GM23338 (cell line): ENCODE measurements at regions not wholly inside any gene's neighbourhood (a gene's known extent, or its start where the extent isn't known, plus 50 kb on each side); places are given as distances from the start of the nearest gene placed in this dataset.

Source experiments
- CREB1 ChIP-seq: fragments of 250-450 bp; sonication (Bioruptor Pico); IDR thresholded peaks from 2 replicates; pipeline ENCODE4 v1.5.0; 2020; ENCODE audit warnings: low read depth, mild to moderate bottlenecking, moderate library complexity
- EZH2 ChIP-seq: fragments of 200-600 bp; sonication (generic); IDR thresholded peaks from one replicate; pipeline ENCODE4 v1.8.0; 2017; ENCODE audit warnings: antibody characterized with exemption, mild to moderate bottlenecking, low read depth; ENCODE audit not compliant: unreplicated experiment
- EZH2phosphoT487 ChIP-seq: fragments of 200-600 bp; sonication (generic); IDR thresholded peaks from one replicate; pipeline ENCODE4 v1.8.1; 2018; ENCODE audit warnings: antibody characterized with exemption; ENCODE audit not compliant: unreplicated experiment
- JUNB ChIP-seq: IDR thresholded peaks from one replicate; pipeline ENCODE4 v1.6.1; 2016; ENCODE audit warnings: antibody characterized with exemption; ENCODE audit not compliant: unreplicated experiment
- STAT1 ChIP-seq: IDR thresholded peaks from one replicate; pipeline ENCODE4 v1.6.1; 2016; ENCODE audit warnings: antibody characterized with exemption; ENCODE audit not compliant: unreplicated experiment
- ZNF114 ChIP-seq: fragments of 250-450 bp; sonication (Bioruptor Pico); IDR thresholded peaks from 2 replicates; pipeline ENCODE4 v1.5.0; 2020; ENCODE audit warnings: mild to moderate bottlenecking, moderate library complexity
- ZNF331 ChIP-seq: fragments of 250-450 bp; sonication (Bioruptor Pico); IDR thresholded peaks from 2 replicates; pipeline ENCODE4 v1.5.0; 2020; ENCODE audit warnings: low read depth, mild to moderate bottlenecking, moderate library complexity
- ZNF462 ChIP-seq: fragments of 250-450 bp; sonication (Bioruptor Pico); IDR thresholded peaks from 2 replicates; pipeline ENCODE4 v1.5.0; 2020; ENCODE audit warnings: mild to moderate bottlenecking, moderate library complexity
- TF ChIP-seq, protein P1 (sequence below): IDR thresholded peaks from 2 replicates; pipeline ENCODE4 v1.6.1; 2016; ENCODE audit warnings: antibody characterized with exemption
- TF ChIP-seq, protein P2 (sequence below): IDR thresholded peaks from one replicate; pipeline ENCODE4 v1.6.1; 2018; ENCODE audit warnings: antibody characterized with exemption; ENCODE audit not compliant: unreplicated experiment

GRCh38 chr6:8703059-8703458 is 267.7 kb upstream of the SLC35B3 start (continued):
- TF ChIP-seq ZNF462 (CRISPR knock-in tag) = no peak
- no peak for TF ChIP-seq CREB1
- TF ChIP-seq, protein P1, sequence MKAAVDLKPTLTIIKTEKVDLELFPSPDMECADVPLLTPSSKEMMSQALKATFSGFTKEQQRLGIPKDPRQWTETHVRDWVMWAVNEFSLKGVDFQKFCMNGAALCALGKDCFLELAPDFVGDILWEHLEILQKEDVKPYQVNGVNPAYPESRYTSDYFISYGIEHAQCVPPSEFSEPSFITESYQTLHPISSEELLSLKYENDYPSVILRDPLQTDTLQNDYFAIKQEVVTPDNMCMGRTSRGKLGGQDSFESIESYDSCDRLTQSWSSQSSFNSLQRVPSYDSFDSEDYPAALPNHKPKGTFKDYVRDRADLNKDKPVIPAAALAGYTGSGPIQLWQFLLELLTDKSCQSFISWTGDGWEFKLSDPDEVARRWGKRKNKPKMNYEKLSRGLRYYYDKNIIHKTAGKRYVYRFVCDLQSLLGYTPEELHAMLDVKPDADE = no peak
- no peak for TF ChIP-seq ZNF331 (CRISPR knock-in tag)
- no peak for TF ChIP-seq ZNF114 (CRISPR knock-in tag)
- no peak for TF ChIP-seq EZH2
- TF ChIP-seq STAT1 = no peak
- TF ChIP-seq EZH2phosphoT487 = no peak
- TF ChIP-seq, protein P2, sequence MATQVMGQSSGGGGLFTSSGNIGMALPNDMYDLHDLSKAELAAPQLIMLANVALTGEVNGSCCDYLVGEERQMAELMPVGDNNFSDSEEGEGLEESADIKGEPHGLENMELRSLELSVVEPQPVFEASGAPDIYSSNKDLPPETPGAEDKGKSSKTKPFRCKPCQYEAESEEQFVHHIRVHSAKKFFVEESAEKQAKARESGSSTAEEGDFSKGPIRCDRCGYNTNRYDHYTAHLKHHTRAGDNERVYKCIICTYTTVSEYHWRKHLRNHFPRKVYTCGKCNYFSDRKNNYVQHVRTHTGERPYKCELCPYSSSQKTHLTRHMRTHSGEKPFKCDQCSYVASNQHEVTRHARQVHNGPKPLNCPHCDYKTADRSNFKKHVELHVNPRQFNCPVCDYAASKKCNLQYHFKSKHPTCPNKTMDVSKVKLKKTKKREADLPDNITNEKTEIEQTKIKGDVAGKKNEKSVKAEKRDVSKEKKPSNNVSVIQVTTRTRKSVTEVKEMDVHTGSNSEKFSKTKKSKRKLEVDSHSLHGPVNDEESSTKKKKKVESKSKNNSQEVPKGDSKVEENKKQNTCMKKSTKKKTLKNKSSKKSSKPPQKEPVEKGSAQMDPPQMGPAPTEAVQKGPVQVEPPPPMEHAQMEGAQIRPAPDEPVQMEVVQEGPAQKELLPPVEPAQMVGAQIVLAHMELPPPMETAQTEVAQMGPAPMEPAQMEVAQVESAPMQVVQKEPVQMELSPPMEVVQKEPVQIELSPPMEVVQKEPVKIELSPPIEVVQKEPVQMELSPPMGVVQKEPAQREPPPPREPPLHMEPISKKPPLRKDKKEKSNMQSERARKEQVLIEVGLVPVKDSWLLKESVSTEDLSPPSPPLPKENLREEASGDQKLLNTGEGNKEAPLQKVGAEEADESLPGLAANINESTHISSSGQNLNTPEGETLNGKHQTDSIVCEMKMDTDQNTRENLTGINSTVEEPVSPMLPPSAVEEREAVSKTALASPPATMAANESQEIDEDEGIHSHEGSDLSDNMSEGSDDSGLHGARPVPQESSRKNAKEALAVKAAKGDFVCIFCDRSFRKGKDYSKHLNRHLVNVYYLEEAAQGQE = no peak
- no peak for TF ChIP-seq JUNB
